Fibroblast of skin of abdomen (primary cell): ENCODE measurements at regions not wholly inside any gene's neighbourhood (a gene's known extent, or its start where the extent isn't known, plus 50 kb on each side); places are given as distances from the start of the nearest gene placed in this dataset.

ENCODE experiments used
- DNase-seq: peaks from one replicate; pipeline ENCODE4 v3.0.0-alpha.2; 2013

DNA sequence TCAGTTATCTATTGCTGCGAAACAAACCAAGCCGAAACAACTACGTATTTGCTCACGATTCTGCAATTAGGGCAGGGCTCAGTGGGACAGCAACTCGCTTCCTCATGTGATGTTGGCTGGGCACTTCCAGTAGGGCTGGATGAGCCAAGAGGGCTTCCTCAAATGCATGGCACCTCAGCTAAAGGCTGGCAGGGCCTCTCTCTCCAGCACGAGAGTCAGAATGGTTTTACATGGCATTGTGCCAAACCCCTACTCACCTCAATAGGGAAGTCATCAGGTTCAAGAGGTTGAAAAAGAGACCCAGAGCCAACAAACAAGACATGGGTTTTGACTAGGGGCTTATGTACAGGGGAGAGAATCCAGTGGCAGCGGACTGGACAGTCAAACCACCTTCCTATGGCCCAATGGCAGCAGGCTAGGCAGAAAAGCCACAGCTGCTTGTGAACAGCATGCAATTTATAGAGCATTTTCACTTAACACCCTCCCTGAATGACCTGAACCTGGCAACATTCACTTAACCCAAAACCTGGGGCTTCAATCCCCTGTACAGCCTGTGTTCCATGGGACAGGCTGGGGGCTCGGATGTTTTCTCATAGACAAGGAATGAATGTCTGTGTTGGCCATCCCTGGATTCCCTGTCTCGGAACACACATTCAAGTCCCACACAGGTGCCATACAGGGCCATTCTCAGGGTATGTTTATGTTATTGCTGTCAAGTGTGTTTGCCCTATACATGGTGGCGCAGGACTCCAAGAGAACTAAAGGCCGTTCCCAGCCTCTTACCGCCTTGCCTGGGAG is 154.2 kb upstream of the NAV2 start:
- no peak for DNase-seq

DNA sequence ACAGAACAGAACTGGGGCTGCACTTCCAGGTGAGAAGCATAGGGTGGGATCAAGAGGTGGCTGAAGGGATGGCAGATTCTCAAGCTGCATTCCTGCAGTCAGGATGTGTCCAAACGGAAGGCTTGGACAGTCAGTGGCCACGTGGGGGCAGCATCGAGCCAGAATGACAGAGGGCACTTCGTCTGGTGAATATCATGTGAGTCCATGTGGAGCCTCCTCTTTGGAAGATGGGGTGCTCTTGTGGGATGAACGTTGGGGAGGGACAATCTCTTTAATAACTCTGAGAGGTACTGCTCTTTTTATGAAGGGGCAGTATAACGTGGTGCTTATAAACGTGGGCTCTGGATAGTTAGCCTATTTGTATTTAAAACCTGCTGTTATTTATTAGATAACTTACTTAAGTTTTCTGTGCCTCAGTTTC is 154.9 kb upstream of the NAV2 start:
- DNase-seq = peak; percentile 69

DNA sequence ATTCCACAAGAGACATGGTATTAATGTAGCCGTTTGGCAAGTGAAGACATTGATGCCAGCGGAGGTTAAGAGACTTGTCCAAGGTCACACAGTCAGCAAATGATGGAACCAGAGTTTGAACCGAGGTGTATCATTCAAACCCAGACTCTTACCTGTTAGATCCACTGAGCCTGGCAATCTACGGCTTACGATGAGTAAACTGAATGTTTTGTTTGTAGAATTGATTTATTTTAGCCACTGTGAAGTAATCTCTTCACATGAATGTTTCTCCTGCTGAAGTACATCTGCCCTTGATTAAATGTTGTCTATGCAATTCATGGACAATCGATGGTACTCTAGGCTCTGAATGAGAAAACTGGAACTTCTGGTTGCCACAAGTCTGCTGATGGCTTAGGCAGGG is 155.5 kb upstream of the NAV2 start:
- DNase-seq = no peak

GRCh38 chr11:19555266-19555665 is 157.4 kb upstream of the NAV2 start:
- no peak for DNase-seq

DNA sequence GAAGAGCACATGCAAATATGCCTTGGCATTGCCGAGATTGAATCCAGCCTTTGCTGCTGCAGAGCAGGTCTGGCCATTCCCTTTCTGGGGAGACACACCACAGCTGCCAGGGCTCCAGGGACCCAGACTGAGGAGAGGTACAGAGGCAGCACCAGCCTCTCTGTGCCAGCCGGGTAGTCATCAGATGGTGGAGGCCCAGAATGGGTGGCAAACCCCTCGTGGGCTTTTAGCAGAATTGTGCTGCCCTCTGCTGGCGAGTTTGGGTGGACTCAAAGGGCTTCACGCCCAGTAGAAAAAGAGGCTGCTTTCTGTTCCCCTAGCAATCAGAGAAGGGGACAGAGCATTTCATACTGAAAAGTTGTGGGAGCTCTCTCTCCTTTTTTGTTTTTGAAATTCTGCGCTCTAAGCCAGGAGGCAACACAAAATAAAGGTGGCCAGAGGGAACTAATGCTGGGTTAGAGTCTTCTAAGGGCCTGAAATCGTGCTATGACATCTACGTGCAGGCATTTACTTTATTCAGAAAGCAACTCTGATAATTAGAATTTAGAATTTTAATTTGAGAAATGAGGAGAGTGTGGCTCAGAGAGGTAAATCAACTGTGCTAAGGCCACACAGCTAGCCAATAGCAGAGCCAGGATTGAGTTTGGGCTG is 158.8 kb upstream of the NAV2 start:
- DNase-seq = peak; percentile 64

GRCh38 chr11:19552656-19553260 is 159.9 kb upstream of the NAV2 start:
- DNase-seq = no peak

DNA sequence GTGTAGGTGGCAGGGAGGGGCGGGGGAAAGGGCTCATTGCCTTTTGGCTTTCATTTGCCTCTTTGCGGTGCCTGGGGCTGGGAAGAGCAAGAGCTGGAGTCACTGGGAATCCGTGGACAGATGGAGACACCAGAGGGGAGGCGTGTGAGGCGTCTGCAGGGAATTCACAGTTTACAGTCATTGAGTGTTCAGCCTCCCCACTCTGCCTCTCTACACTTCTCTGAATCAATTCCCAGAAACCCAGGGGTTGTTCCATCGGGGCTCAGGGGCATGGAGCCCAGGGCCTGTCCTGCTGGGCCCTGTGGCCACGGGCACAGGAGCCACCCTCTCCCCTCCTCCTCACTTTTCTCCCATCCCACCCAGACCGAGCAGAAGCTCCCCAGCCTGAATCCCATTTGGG is 160.5 kb upstream of the NAV2 start:
- no peak for DNase-seq

GRCh38 chr11:19551457-19551856 is 161.2 kb upstream of the NAV2 start:
- no peak for DNase-seq

DNA sequence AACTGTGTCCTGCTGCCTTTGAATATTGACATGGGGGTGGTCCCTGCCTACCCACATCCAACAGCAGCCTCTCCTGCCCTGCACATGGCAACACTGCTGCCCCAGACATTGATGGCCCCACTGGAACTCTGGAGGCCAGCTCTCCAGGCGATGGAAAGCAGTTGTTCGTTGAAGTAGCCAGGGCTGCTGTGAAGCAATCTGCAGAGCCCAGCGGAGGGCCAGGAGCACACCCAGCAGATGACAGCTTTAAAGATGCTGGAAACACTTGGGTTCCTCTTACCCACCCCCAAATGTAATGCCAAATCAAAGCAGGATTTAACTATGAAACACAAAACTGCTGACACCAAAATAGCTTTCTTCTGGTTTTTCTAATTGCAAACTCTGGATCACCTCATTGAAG is 165.6 kb upstream of the NAV2 start:
- DNase-seq = no peak

DNA sequence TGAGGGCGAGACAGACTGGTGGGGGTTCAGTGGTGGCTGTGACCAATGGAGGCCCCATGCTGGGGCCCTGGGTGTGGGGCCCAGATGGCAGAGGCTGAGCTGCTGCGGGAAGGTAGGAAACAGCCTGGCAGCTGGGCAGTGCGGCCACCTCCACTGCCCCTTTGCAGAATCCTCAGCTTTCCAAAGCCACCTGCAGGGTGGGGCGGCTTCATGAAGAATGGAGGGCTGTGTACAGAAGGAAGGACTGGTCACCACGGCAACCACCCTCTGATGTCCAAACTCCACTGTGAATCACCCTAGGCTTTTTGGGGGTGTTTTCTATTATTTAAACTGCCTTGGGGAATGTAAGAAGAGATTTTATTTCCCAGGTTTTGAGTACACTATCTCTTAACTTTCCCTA is 166.3 kb upstream of the NAV2 start:
- no peak for DNase-seq

GRCh38 chr11:19541521-19542049 is 171.1 kb upstream of the NAV2 start:
- no peak for DNase-seq

GRCh38 chr11:19539861-19540260 is 172.8 kb upstream of the NAV2 start:
- DNase-seq = no peak

- DNase-seq = no peak
Observed at GRCh38 chr11:19537803-19538453, 174.7 kb upstream of the NAV2 start.

DNA sequence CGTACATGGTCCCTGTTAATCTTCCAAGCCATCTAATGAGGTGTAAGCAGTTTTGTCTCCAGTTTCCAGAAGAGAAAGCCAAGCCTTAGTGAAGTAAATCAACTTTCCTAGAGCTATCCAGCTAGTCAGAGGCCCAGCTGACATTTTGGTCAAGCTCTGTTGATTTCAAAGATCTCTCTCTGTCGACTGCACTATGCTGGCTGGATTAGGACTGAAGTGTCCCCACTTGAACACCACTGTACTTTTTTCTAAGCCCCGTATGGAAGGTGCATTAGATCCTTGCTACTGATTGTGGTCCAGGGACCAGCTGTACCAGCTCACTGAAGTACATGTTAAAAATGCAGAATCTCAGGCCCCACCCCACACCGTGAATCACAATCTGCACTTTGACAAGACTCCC is 176.5 kb upstream of the NAV2 start:
- no peak for DNase-seq

DNA sequence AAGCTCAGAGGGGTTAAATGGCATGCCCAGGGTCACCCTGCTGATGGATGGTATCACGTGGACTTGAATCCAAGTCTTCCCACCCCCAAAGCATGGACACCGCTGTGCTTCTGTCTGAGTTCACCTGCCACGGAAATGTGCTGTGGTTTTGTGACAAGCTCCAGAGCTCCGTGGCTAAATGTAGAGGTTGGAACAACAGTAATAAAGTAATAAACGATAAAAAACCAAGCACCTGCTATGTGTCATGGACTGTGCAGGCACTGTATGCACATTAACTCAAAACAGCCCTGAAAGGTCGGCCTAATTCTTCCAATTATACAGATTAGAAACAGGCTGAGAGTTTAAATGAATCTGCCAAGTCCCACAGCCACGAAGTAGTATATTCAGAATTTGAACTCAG is 182.1 kb upstream of the NAV2 start:
- no peak for DNase-seq

- no peak for DNase-seq
Observed at GRCh38 chr11:19526119-19526518, 186.5 kb upstream of the NAV2 start.

DNA sequence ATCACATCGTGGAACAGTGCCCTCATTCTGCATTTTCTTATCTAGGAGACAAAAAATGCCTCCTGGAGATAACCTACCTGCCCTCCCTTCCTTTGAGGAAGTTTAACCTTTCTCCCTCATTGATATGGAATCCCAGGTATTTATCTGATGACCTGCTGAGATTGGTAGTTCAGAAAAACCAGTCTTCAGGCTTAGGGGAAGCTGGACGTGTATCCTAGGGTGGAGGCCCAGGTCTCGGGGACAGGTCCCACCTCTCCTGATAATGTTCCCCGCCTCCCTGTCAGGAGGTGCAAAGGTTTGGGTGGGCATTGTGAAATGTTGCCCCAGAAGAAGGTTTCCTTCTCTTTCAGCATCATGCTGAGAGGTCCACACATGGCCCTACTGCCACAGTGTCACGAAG is 186.9 kb upstream of the NAV2 start:
- no peak for DNase-seq

GRCh38 chr11:19525276-19525675 is 187.4 kb upstream of the NAV2 start:
- no peak for DNase-seq

GRCh38 chr11:19524171-19524671 is 188.4 kb upstream of the NAV2 start:
- peak; percentile 11 for DNase-seq

DNA sequence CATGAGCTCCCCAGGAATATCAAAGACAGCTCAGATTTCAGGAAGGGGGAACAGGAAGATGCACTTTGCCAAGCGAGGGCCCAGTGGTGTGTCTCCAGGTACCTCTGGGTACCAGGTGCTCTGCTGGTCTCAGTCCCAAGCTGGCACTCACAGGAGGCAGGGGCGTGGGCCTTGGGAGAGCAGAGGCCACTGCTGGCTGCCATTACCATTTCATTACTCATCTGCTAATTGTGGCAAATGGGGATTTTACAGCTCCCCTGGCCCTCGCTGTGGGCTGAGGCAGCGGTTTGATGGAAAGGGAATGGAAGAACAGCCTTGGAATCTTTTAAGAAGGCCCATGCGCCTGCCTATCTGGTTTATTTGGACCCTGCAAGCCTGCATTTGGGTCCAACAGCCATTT is 192.0 kb upstream of the NAV2 start:
- no peak for DNase-seq

GRCh38 chr11:19519912-19520641 is 192.6 kb upstream of the NAV2 start:
- DNase-seq = no peak

- no peak for DNase-seq
Observed at GRCh38 chr11:19519353-19519752, 193.3 kb upstream of the NAV2 start.
